Astrocyte of the spinal cord (primary cell): ENCODE measurements at regions not wholly inside any gene's neighbourhood (a gene's known extent, or its start where the extent isn't known, plus 50 kb on each side); places are given as distances from the start of the nearest gene placed in this dataset.

Source experiments
- DNase-seq: peaks from one replicate; pipeline ENCODE4 v3.0.0; 2011; ENCODE audit warnings: low read depth, low spot score
- H3K4me3 ChIP-seq: 2 replicates; pipeline ENCODE4 v1.5.1; 2011; ENCODE audit warnings: low read depth, mild to moderate bottlenecking, low read length, moderate library complexity
- in situ Hi-C: cut with HindIII; loops from 2 replicates; pipeline ENCODE4 v1.10.0; 2017; ENCODE audit warnings: low sequenced_read_pairs
- TF ChIP-seq, protein P1 (sequence below): IDR thresholded peaks from 2 replicates; pipeline ENCODE4 v1.5.1; 2012; ENCODE audit warnings: low read depth, mild to moderate bottlenecking, low read length, inconsistent platforms

DNA sequence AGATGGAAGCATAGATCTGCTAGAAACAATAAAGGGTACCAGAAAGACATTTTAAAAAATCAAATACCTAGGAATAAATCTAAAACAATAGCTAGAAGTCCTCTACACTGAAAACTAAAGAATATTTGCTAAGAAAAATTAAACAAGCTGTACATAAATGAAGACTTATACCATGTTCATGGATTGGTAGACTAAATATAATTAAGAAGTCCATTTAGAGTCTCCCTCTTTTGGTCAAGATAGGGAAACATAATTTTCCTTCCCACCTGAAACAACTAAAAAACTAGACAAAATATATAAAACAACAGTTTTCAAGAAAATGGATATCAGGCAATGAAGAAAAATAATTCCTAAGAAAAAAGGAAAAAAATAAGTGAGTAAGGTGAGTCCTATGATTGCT, 120.0 kb upstream of the TAB2 start:
- no peak overlapping the region for H3K4me3 ChIP-seq

DNA sequence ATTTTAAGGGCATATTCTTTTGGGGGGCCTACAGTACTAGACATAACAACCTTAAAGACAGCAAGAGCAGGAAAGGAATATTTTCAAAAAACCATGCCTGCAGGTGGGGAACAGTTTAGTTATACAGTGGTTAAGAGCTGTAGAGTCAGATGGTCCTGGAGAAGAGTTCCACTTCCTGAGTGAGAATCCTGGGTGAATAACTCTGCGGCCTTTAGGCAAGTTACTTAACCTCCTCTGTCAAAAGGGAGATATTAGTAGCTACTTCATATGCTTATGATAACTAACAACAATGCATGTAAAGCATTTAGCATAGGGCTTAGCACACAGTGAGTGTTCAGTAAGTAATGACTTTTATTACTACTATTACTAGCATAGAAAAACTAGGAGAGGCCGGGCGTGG, 119.2 kb upstream of the TAB2 start:
- no peak overlapping the region for H3K4me3 ChIP-seq
- DNase-seq, result no peak
- TF ChIP-seq, protein P1, sequence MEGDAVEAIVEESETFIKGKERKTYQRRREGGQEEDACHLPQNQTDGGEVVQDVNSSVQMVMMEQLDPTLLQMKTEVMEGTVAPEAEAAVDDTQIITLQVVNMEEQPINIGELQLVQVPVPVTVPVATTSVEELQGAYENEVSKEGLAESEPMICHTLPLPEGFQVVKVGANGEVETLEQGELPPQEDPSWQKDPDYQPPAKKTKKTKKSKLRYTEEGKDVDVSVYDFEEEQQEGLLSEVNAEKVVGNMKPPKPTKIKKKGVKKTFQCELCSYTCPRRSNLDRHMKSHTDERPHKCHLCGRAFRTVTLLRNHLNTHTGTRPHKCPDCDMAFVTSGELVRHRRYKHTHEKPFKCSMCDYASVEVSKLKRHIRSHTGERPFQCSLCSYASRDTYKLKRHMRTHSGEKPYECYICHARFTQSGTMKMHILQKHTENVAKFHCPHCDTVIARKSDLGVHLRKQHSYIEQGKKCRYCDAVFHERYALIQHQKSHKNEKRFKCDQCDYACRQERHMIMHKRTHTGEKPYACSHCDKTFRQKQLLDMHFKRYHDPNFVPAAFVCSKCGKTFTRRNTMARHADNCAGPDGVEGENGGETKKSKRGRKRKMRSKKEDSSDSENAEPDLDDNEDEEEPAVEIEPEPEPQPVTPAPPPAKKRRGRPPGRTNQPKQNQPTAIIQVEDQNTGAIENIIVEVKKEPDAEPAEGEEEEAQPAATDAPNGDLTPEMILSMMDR, result no peak
- in situ Hi-C loops, result no loop called here

More for the DNA sequence above, 120.0 kb upstream of the TAB2 start:
- TF ChIP-seq, protein P1, result no peak
- DNase-seq, result no peak
- in situ Hi-C loops, result no loop called here

DNA sequence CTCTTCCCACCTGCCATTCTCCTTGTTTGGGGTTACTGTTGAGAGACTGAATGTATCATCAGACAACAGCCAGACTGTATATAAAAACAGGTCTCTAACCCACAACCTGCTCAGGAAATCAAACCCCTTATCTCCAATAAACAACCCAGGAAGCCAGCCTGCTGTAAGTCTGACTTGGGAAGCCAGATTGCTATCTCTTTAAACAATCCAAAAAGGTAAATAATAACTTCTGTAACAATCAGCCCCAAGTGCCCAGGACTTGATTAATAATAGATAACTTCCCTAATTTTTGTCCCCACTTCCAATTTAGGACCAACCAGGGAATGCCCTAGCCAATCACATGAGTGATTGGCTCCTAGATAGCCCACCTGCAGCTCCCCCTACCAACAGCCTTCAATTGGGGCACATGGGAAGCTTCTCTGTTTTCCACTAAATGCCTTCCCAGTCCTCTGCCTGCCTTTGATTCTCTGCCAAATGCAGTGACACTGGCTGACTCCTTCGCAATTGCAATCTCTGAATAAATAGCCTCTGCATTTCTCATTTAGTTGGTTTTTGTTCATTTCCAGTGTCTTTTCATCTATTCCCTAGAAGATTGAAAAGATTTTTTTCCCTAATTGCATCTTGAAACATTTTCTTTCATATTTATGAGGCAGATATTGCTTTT, 117.1 kb upstream of the TAB2 start:
- H3K4me3 ChIP-seq, result no peak overlapping the region
- DNase-seq, result no peak
- TF ChIP-seq, protein P1, result no peak
- in situ Hi-C loops, result no loop called here

DNA sequence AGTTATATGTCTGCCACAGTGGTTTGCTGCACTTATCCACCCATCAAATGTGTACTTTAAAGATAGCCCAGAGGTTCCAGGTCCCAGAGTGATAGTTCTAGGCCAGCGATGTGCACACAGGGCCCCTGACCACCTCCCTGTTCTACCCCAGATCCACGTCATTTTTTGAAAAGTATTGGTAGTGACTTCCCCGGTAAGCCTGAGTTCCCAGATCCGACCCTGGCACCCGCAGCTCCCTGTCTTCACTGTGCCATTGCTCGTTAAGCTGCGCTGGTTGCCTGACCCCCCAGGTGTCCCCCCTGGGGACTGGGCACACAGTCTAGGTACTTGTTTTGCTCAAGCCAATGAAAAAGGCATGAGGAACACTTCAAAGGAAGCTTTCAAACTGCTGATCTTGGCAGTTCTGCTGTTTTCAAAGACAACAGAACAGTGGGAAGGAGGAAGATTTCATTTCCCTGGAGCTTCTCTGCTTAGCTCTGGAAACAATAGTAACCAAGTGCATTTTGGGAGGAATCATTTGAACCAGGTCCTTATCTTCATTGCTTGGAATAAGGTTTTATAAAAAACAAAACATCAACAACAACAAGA, 116.3 kb upstream of the TAB2 start:
- in situ Hi-C loops, result no loop called here
- peak; percentile 49 for DNase-seq
- TF ChIP-seq, protein P1, result no peak
- no peak overlapping the region for H3K4me3 ChIP-seq

DNA sequence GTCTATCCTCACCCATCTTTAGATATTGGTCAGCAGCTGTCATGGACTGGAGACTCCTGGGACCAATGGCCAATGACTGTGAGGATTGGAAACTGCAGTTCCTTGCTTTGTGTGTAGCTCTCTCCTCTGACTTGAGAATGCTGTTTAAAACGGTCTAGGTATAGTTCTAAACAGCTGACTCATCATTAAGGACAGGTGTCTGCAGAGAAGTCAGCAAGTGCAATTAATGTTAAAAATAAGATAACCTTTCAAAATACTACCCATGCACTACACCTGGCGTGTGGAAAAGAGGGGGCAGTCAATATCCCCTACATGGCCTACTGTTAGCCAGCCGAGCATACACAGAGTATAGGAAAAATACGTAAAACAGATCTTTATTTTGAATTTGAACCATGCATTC, 115.4 kb upstream of the TAB2 start:
- no peak for DNase-seq
- H3K4me3 ChIP-seq, result no peak overlapping the region
- TF ChIP-seq, protein P1, result no peak
- in situ Hi-C loops, result no loop called here

DNA sequence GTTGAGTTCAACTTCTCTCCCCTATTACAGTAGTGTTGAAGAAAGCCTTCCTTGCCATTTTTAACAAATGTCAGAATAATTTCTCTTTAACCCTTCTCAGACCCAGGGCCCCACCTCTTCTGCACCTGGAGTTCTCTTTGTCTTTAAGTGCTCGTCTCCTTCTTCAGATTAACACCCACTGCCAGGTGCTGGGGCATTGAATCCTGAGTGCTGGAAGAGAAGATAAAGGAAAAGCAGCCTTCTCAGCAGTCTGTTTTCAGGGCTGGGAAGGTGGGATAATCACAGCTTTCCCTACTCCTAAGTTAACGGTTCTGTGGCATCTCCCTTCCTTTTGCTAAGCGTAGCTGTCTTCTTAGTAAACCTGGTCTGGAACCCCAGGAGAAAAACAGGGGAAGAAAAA, 114.6 kb upstream of the TAB2 start:
- TF ChIP-seq, protein P1, result no peak
- in situ Hi-C loops, result no loop called here
- DNase-seq, result no peak
- H3K4me3 ChIP-seq, result no peak overlapping the region
